Karpas-422 (cell line): ENCODE measurements at regions not wholly inside any gene's neighbourhood (a gene's known extent, or its start where the extent isn't known, plus 50 kb on each side); places are given as distances from the start of the nearest gene placed in this dataset.

Experiments used
- DNase-seq: peaks from one replicate; pipeline ENCODE4 v3.0.0-alpha.2; 2015
- H2AFZ ChIP-seq: fragments of 200-600 bp; sonication (generic); 2 replicates; pipeline ENCODE4 v1.6.1; 2014; ENCODE audit warnings: antibody characterized with exemption, low read length, mixed read lengths
- H3K27ac ChIP-seq: fragments of 200-600 bp; sonication (generic); 2 replicates; pipeline ENCODE4 v1.5.1; 2014; ENCODE audit warnings: mild to moderate bottlenecking, low read length, moderate library complexity
- H3K27me3 ChIP-seq: fragments of 200-600 bp; sonication (generic); 2 replicates; pipeline ENCODE4 v1.6.1; 2014; ENCODE audit warnings: low read length, mixed read lengths
- H3K36me3 ChIP-seq: fragments of 200-600 bp; sonication (generic); 2 replicates; pipeline ENCODE4 v1.6.1; 2014; ENCODE audit warnings: low read length, mixed read lengths; ENCODE audit not compliant: insufficient read depth
- H3K4me1 ChIP-seq: fragments of 200-600 bp; sonication (generic); 2 replicates; pipeline ENCODE4 v1.6.1; 2014; ENCODE audit warnings: mild to moderate bottlenecking, low read length, mixed read lengths
- H3K4me2 ChIP-seq: fragments of 200-600 bp; sonication (generic); 2 replicates; pipeline ENCODE4 v1.6.1; 2014; ENCODE audit warnings: low read length, low read depth, mild to moderate bottlenecking; ENCODE audit not compliant: poor library complexity, severe bottlenecking
- H3K4me3 ChIP-seq: fragments of 200-600 bp; sonication (generic); 2 replicates; pipeline ENCODE4 v1.5.1; 2014; ENCODE audit warnings: mild to moderate bottlenecking, antibody characterized with exemption, low read length, mixed read lengths
- H3K79me2 ChIP-seq: fragments of 200-600 bp; sonication (generic); 2 replicates; pipeline ENCODE4 v1.6.1; 2014; ENCODE audit warnings: mild to moderate bottlenecking, low read length, mixed read lengths
- H3K9ac ChIP-seq: fragments of 200-600 bp; sonication (generic); 2 replicates; pipeline ENCODE4 v1.6.0; 2014; ENCODE audit warnings: low read length
- H3K9me2 ChIP-seq: fragments of 200-600 bp; sonication (generic), shearing (Covaris generic); replicated peaks from 2 replicates; pipeline ENCODE4 v1.6.0; 2014; ENCODE audit warnings: mild to moderate bottlenecking, low read length, moderate library complexity; ENCODE audit not compliant: insufficient read depth
- H3K9me3 ChIP-seq: fragments of 300-700, 200-600 bp; sonication (generic); 2 replicates; pipeline ENCODE4 v1.6.1; 2014; ENCODE audit warnings: low read length, mixed read lengths
- H4K20me1 ChIP-seq: fragments of 200-600 bp; sonication (generic); 2 replicates; pipeline ENCODE4 v1.6.1; 2014; ENCODE audit warnings: mild to moderate bottlenecking, antibody characterized with exemption, low read length, low read depth; ENCODE audit not compliant: insufficient read depth

DNA sequence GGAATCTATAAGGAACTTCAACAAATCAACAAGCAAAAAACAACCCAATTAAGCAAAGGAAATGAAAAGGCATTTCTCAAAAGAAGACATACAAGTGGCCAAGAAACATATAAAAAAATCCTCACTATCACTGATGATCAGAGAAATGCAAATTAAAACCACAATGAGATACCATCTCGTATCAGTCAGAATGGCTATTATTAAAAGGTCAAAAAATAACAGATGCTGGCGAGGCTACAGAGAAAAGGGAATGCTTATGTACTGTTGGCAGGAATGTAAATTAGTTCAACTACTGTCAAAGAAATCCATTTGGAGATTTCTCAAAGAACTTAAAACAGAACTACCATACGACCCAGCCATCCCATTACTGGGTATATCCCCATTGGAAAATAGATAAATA, 292.4 kb upstream of the FAT1 start:
- H3K4me2 ChIP-seq: no peak overlapping the region
- H3K27ac ChIP-seq: no peak overlapping the region
- H2AFZ ChIP-seq: no peak overlapping the region
- no peaks in the 10 kb centered on the region for H4K20me1 ChIP-seq
- H3K4me1 ChIP-seq: no peaks in the 10 kb centered on the region
- H3K9me2 ChIP-seq: no peaks in the 10 kb centered on the region
- no peak overlapping the region for H3K9ac ChIP-seq
- no peaks in the 10 kb centered on the region for H3K27me3 ChIP-seq
- no peaks in the 10 kb centered on the region for H3K36me3 ChIP-seq
- no peaks in the 10 kb centered on the region for H3K79me2 ChIP-seq
- DNase-seq: no peak
- no peak overlapping the region for H3K4me3 ChIP-seq
- no peaks in the 10 kb centered on the region for H3K9me3 ChIP-seq

DNA sequence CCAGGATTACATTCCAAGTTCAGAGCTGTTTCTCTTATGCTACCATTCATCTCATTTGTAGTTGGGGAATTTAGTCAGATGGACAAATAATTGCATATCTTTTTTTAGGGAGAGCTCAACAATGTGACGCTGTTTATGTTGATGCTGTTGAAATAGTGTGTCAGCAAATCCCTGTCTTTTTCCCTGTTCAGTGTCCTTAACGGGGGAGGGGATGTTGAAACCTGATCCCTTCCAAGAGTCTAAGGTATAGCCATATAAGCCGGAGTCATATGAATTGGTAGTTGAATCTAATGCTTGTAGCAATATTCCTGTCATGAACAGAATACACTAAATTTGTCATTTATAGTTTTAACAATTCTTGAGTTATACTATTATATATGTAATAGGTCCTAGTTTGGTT, 293.5 kb upstream of the FAT1 start:
- Histone ChIP-seq H3K9me3 (no peaks in the 10 kb centered on the region), H3K4me1 (no peaks in the 10 kb centered on the region), H3K9ac (no peak overlapping the region), H3K36me3 (no peaks in the 10 kb centered on the region), H3K4me3 (no peak overlapping the region), H3K27me3 (no peaks in the 10 kb centered on the region), H2AFZ (no peak overlapping the region), H3K27ac (no peak overlapping the region), H3K9me2 (no peaks in the 10 kb centered on the region), H4K20me1 (no peaks in the 10 kb centered on the region), H3K4me2 (no peak overlapping the region), H3K79me2 (no peaks in the 10 kb centered on the region)
- DNase-seq: no peak

DNA sequence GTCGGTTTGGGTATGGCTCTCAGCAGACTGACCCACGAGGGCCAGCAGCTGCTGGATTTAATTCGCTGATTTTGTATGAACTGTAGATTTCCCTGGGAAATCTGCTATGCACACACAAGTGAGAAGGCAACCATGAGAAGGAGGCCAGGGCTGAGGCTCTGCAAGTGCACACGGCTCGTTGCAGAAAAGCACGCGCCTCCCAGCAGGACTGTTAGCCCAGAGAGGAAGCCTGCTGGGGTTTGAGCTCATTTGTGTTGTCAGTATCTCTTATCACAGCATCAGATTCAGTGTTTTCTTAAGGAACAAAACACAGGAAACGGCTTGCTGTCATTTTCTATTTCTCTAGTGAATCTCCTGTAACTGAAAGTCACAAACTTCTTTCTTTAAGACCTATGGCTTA, 296.2 kb upstream of the FAT1 start:
- no peak overlapping the region for H2AFZ ChIP-seq
- H3K27ac ChIP-seq: no peak overlapping the region
- no peaks in the 10 kb centered on the region for H3K9me3 ChIP-seq
- no peaks in the 10 kb centered on the region for H3K79me2 ChIP-seq
- no peaks in the 10 kb centered on the region for H3K27me3 ChIP-seq
- no peak overlapping the region for H3K4me3 ChIP-seq
- H4K20me1 ChIP-seq: no peaks in the 10 kb centered on the region
- no peak overlapping the region for H3K4me2 ChIP-seq
- H3K4me1 ChIP-seq: no peaks in the 10 kb centered on the region
- DNase-seq: no peak
- H3K9me2 ChIP-seq: no peaks in the 10 kb centered on the region
- no peaks in the 10 kb centered on the region for H3K36me3 ChIP-seq
- H3K9ac ChIP-seq: no peak overlapping the region

DNA sequence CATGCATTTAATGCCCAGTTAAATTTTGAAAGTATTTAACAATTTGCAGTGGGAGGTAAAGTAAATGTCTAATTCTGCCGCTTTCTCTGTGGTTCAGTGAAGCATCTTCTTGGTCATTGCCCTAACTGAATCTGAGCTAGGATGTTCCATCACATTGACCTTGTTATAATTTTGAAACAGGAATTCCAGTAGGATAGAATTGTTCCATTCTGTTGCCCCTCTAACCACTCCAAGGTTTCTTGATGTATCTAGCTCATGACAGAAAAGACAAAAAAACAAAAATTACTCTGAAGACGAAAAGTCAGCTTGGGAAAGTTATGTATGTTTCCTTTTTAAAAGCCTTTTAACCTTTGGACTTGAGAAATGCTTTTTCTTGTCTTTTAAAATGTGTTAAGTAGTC, 297.0 kb upstream of the FAT1 start:
- H3K4me1 ChIP-seq: no peaks in the 10 kb centered on the region
- H3K9me2 ChIP-seq: no peaks in the 10 kb centered on the region
- H3K36me3 ChIP-seq: no peaks in the 10 kb centered on the region
- no peak overlapping the region for H3K4me2 ChIP-seq
- no peaks in the 10 kb centered on the region for H4K20me1 ChIP-seq
- H3K4me3 ChIP-seq: no peak overlapping the region
- no peak for DNase-seq
- H3K9me3 ChIP-seq: no peaks in the 10 kb centered on the region
- no peaks in the 10 kb centered on the region for H3K79me2 ChIP-seq
- H3K27ac ChIP-seq: no peak overlapping the region
- no peak overlapping the region for H3K9ac ChIP-seq
- H2AFZ ChIP-seq: no peak overlapping the region
- H3K27me3 ChIP-seq: no peaks in the 10 kb centered on the region

DNA sequence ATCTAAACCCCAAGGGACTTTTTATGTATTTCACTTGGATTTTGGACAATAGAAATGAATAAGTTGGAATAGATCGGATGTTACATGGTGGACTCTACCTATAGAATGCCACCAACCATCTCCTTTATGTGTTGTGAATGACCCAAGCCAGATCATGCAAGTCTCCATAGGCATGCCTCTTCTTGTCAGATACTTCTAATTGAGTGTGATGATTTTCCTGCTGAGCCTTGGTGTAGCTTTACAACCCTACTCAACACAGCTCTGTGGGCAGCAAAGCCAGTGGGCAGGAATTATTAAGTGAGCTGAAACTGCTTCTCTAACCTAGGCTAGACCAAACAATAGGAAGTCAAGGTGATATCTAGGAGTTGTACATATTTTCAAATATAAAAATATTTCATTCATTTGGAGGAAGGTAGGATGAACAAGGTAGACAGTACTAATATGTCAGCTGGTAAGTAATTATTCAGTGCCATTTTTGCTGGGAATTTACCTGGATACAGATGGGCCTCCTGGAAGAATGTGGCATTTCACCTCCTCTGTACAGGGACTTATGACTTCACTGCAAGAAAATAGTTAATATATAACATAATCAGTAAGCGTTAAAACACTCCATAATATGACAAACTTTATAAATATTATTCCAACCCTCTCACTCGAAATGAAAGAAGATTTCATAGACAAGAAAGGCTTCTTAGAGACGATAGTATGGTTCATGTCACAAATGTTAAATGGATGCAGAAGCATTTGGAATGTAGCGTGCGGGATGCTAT, 298.0 kb upstream of the FAT1 start:
- no peak overlapping the region for H3K9ac ChIP-seq
- H4K20me1 ChIP-seq: no peaks in the 10 kb centered on the region
- H3K79me2 ChIP-seq: no peaks in the 10 kb centered on the region
- H2AFZ ChIP-seq: no peak overlapping the region
- H3K27me3 ChIP-seq: no peaks in the 10 kb centered on the region
- DNase-seq: no peak
- H3K9me3 ChIP-seq: no peaks in the 10 kb centered on the region
- H3K4me3 ChIP-seq: no peak overlapping the region
- no peak overlapping the region for H3K4me2 ChIP-seq
- no peak overlapping the region for H3K27ac ChIP-seq
- H3K9me2 ChIP-seq: no peaks in the 10 kb centered on the region
- no peaks in the 10 kb centered on the region for H3K4me1 ChIP-seq
- H3K36me3 ChIP-seq: no peaks in the 10 kb centered on the region

DNA sequence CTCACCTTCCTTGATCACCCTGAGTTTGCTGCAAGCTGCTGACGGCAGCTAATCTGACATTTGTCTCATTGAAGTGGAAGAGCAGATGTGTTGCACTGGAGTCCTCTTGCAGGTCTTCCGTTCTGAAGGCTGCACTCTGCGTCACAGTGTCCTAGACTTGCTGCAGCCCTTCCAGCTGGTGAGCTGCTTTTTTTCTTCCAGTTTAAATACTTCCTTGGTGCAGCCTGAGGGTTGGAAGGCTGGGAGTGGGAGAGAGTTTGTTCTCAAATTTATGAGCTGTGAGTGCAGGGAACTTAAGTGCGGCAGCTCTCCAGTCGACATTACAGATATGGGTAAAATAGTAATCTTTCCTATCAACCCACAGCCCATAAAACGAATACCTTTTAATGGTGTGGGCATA, 303.6 kb upstream of the FAT1 start:
- no peaks in the 10 kb centered on the region for H3K9me3 ChIP-seq

DNA sequence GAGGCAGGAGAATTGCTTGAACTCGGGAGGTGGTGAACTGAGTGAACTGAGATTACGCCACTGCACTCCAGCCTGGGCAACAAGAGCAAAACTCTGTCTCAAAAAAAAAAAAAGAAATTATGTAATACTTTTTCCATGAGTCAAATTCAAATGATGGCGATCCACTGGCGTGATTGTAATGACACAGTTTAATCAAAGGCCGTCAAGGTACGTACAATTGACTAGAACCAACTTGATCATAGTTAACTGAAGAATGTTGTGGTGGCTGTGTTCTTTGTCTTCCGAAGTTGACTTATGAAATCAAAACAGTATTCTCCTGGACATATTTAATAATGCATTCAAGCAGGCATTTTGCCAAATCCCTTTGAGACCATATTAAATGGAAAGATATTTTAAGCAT, 318.6 kb upstream of the FAT1 start:
- Histone ChIP-seq H3K9ac (no peak overlapping the region), H3K79me2 (no peaks in the 10 kb centered on the region), H2AFZ (no peak overlapping the region), H3K4me1 (no peaks in the 10 kb centered on the region), H3K27me3 (no peaks in the 10 kb centered on the region), H4K20me1 (no peaks in the 10 kb centered on the region), H3K9me2 (no peaks in the 10 kb centered on the region), H3K4me2 (no peak overlapping the region), H3K36me3 (no peaks in the 10 kb centered on the region), H3K27ac (no peak overlapping the region), H3K4me3 (no peak overlapping the region), H3K9me3 (no peaks in the 10 kb centered on the region)
- DNase-seq: no peak

More for the DNA sequence above, 303.6 kb upstream of the FAT1 start:
- H3K4me3 ChIP-seq: no peak overlapping the region
- no peaks in the 10 kb centered on the region for H3K4me1 ChIP-seq
- H3K27ac ChIP-seq: no peak overlapping the region
- no peaks in the 10 kb centered on the region for H3K9me2 ChIP-seq
- no peak overlapping the region for H3K9ac ChIP-seq
- no peak overlapping the region for H3K4me2 ChIP-seq
- no peaks in the 10 kb centered on the region for H3K79me2 ChIP-seq
- H3K36me3 ChIP-seq: no peaks in the 10 kb centered on the region
- no peaks in the 10 kb centered on the region for H3K27me3 ChIP-seq
- no peak overlapping the region for H2AFZ ChIP-seq
- DNase-seq: no peak
- H4K20me1 ChIP-seq: no peaks in the 10 kb centered on the region

DNA sequence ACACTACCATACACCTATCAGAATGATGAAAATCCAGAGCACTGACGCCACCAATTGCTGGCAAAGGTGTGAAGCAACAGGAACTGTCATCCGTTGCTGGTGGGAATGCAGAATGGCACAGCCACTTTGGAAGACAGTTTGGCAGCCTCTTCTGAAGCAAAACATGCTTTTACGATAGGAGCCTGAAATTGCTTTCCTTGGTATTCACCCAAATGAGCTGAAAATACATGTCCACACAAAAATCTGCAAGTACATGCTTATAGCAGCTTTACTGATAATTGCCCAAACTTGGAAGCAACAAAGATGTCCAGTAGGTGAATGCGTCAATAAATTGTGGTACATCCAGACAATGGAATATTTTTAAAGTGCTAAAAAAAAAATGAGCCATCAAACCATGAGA, 322.8 kb upstream of the FAT1 start:
- H3K27me3 ChIP-seq: no peaks in the 10 kb centered on the region
- H3K9me2 ChIP-seq: no peaks in the 10 kb centered on the region
- H3K36me3 ChIP-seq: no peaks in the 10 kb centered on the region
- H3K79me2 ChIP-seq: no peaks in the 10 kb centered on the region
- no peak overlapping the region for H2AFZ ChIP-seq
- H3K27ac ChIP-seq: no peak overlapping the region
- no peak overlapping the region for H3K4me3 ChIP-seq
- no peak for DNase-seq
- H3K9ac ChIP-seq: no peak overlapping the region
- no peaks in the 10 kb centered on the region for H3K4me1 ChIP-seq
- H4K20me1 ChIP-seq: no peaks in the 10 kb centered on the region
- H3K4me2 ChIP-seq: no peak overlapping the region
- H3K9me3 ChIP-seq: no peaks in the 10 kb centered on the region
